ENCODE measurements at regions not wholly inside any gene's neighbourhood (a gene's known extent, or its start where the extent isn't known, plus 50 kb on each side); places are given as distances from the start of the nearest gene placed in this dataset.

DNA sequence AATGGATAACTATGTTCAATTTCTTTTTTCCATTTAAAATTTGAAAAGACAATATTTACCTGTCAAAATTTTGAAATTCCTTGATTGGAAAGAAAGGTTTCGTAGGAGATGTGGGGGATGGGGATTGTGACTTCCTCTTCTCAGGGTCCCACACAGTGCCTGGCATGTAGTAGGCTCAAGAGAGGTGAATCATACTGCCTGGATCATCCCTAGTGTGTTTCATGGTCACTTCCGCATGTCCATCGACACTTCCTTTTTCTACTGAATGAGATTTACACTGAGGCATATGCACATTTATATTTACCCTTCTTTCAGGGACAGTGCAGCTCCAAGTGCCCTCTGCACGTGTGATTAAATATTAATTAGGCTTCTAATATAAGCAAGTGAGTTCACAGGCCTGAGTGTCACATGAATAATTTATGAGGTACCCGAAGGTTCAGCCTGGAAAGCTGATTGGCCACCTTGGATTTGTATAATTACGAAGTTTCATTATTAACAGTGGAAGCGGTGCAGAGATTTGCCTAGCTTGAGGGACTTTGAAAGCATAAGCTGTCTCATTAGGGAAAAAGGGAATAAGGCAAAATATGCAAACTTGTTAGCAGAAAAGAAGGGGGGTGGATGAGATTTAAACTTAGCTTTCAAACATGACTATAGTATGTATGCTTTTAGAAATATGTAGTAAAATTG is 177.5 kb upstream of the MMS22L start:
- WGBS, 2 experiments (ENCODE audit: low coverage in 1 of 2, low lambda C conversion rate in 2 of 2, missing lambda C conversion rate in 2 of 2): 57 to 61% methylated on average over 7 of the region's 7 CpGs
- no peak overlapping the region for H3K4me3 ChIP-seq
- H3K36me3 ChIP-seq (ENCODE audit: low read depth): no peaks in the 10 kb centered on the region
- no peaks in the 10 kb centered on the region for H3K79me2 ChIP-seq (ENCODE audit: insufficient read depth)
- DNase-seq: no peak
- in situ Hi-C loops (cut with MboI): no loop called here
- no peak overlapping the region for H3K9ac ChIP-seq
- no peak for TF ChIP-seq EZH2phosphoT487 (IDR thresholded peaks at IDR 0.05; ENCODE audit: insufficient read depth, low read depth)
- TF ChIP-seq EZH2 (IDR thresholded peaks at IDR 0.05; ENCODE audit: insufficient read depth, poor library complexity, severe bottlenecking): no peak
- H3K4me1 ChIP-seq (ENCODE audit: insufficient read depth): no peaks in the 10 kb centered on the region
- H3K4me2 ChIP-seq (ENCODE audit: unreplicated experiment): no peak overlapping the region
- H3K27ac ChIP-seq: no peak overlapping the region
- H3F3A ChIP-seq (ENCODE audit: insufficient read depth): no peaks in the 10 kb centered on the region
- H4K20me1 ChIP-seq (ENCODE audit: insufficient read depth): no peaks in the 10 kb centered on the region
- H3K9me2 ChIP-seq (ENCODE audit: insufficient read depth): no peaks in the 10 kb centered on the region
- peaks cover 17% of the 10 kb centered on the region; the same call in 1 of the 2 replicates for H3K27me3 ChIP-seq (replicated peaks; ENCODE audit: insufficient read depth)
- no peaks in the 10 kb centered on the region for H3K9me3 ChIP-seq (ENCODE audit: low read depth)
- H2AFZ ChIP-seq: no peak overlapping the region

DNA sequence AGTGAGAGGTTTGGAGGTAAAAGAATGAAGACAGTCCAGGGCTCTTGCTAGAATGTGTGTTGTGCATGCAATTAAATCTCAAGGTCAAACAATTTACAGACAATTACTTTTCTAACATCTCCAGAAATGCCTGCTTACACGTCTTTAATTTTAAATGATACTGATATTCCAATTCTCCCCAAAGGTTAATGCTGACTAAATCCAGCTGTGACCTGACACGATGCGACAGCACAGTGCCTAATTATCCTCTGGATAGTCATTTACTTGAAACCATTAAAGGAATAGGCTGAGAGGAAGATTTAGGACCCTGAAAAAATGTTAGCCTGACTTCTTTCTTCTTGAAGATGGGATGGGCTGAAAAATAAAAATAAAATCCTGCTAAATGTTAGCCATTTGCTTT is 178.2 kb upstream of the MMS22L start:
- no peak overlapping the region for H2AFZ ChIP-seq
- no peaks in the 10 kb centered on the region for H4K20me1 ChIP-seq (ENCODE audit: insufficient read depth)
- no peaks in the 10 kb centered on the region for H3K9me2 ChIP-seq (ENCODE audit: insufficient read depth)
- H3F3A ChIP-seq (ENCODE audit: insufficient read depth): no peaks in the 10 kb centered on the region
- H3K27ac ChIP-seq: no peak overlapping the region
- H3K9me3 ChIP-seq (ENCODE audit: low read depth): no peaks in the 10 kb centered on the region
- 21 to 24% methylated on average over 3 of the region's 3 CpGs for WGBS, 2 experiments (ENCODE audit: low coverage in 1 of 2, low lambda C conversion rate in 2 of 2, missing lambda C conversion rate in 2 of 2)
- H3K9ac ChIP-seq: no peak overlapping the region
- H3K4me1 ChIP-seq (ENCODE audit: insufficient read depth): no peaks in the 10 kb centered on the region
- no peaks in the 10 kb centered on the region for H3K79me2 ChIP-seq (ENCODE audit: insufficient read depth)
- no peak overlapping the region for H3K4me3 ChIP-seq
- DNase-seq: no peak
- in situ Hi-C loops (cut with MboI): no loop called here
- TF ChIP-seq EZH2 (IDR thresholded peaks at IDR 0.05; ENCODE audit: insufficient read depth, poor library complexity, severe bottlenecking): no peak
- no peak for TF ChIP-seq EZH2phosphoT487 (IDR thresholded peaks at IDR 0.05; ENCODE audit: insufficient read depth, low read depth)
- H3K36me3 ChIP-seq (ENCODE audit: low read depth): no peaks in the 10 kb centered on the region
- no peak overlapping the region for H3K4me2 ChIP-seq (ENCODE audit: unreplicated experiment)
- H3K27me3 ChIP-seq (replicated peaks; ENCODE audit: insufficient read depth): peaks cover 17% of the 10 kb centered on the region; the same call in 1 of the 2 replicates

DNA sequence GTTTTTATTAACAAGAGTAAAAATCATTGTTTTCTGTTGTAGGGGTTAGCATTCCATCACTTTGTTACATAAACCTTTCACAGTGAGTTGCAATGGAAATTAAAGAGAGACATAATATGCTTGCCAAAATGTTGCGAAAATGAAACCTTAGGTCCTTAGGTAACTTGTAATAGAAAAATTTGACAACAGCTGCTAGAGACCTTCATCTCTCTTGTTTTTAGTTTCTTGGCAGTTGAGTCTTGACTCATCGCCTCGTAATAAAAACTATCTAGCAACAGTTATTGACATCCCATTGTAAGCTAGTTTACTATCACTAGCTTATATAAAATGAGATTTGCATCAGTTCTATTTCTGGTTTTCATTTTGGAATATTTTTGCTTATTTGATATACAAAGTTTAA is 179.0 kb upstream of the MMS22L start:
- Histone ChIP-seq H3K9me2 (ENCODE audit: insufficient read depth) (no peaks in the 10 kb centered on the region), H3K79me2 (ENCODE audit: insufficient read depth) (no peaks in the 10 kb centered on the region), H3K4me2 (ENCODE audit: unreplicated experiment) (no peak overlapping the region), H3K9ac (no peak overlapping the region), H3F3A (ENCODE audit: insufficient read depth) (no peaks in the 10 kb centered on the region), H3K27ac (no peak overlapping the region), H2AFZ (no peak overlapping the region), H3K4me3 (no peak overlapping the region), H3K36me3 (ENCODE audit: low read depth) (no peaks in the 10 kb centered on the region), H4K20me1 (ENCODE audit: insufficient read depth) (no peaks in the 10 kb centered on the region), H3K9me3 (ENCODE audit: low read depth) (no peaks in the 10 kb centered on the region), H3K4me1 (ENCODE audit: insufficient read depth) (no peaks in the 10 kb centered on the region), H3K27me3 (replicated peaks; ENCODE audit: insufficient read depth) (0 out of 2 replicates have a peak, but pooled peaks cover 10% of the 10 kb centered on the region)
- TF ChIP-seq EZH2 (IDR thresholded peaks at IDR 0.05; ENCODE audit: insufficient read depth, poor library complexity, severe bottlenecking): no peak
- no peak for TF ChIP-seq EZH2phosphoT487 (IDR thresholded peaks at IDR 0.05; ENCODE audit: insufficient read depth, low read depth)
- DNase-seq: no peak
- in situ Hi-C loops (cut with MboI): no loop called here
- 39 to 41% methylated on average over 3 of the region's 3 CpGs for WGBS, 2 experiments (ENCODE audit: low coverage in 1 of 2, low lambda C conversion rate in 2 of 2, missing lambda C conversion rate in 2 of 2)

DNA sequence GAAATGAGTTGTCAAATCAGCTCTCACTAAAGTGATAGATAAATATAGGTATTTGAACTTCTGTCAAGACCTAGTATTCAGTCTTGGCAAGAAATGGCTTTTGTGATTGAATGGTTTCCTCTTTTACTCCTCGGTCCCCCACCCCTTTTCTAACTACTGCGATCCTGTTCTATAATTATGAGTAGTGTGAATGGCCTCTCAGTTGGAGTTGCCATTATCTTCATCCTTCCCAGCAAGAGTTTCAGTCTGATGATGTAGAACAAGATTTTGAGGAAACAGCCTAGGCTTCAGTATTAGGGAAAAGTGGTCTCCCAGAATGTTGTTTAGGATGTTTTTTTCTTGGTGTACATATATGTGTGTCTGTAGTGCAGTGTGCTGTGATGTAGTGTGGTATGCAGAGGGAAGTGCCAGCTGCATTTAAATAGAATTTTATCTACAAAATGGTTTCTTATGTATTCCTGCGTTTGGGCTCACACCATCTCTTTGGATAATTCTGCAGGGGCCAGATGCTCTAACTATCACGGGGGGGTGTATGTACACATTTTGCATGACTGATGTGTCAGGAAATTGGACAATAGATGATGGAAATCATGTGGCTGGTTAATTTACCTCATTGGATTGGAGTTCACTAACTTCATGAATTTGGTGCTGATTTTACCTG is 180.1 kb upstream of the MMS22L start:
- TF ChIP-seq EZH2 (IDR thresholded peaks at IDR 0.05; ENCODE audit: insufficient read depth, poor library complexity, severe bottlenecking) (no peak), EZH2phosphoT487 (IDR thresholded peaks at IDR 0.05; ENCODE audit: insufficient read depth, low read depth) (no peak)
- Histone ChIP-seq H4K20me1 (ENCODE audit: insufficient read depth) (no peaks in the 10 kb centered on the region), H3K4me2 (ENCODE audit: unreplicated experiment) (no peak overlapping the region), H3F3A (ENCODE audit: insufficient read depth) (no peaks in the 10 kb centered on the region), H2AFZ (no peak overlapping the region), H3K9me2 (ENCODE audit: insufficient read depth) (no peaks in the 10 kb centered on the region), H3K27ac (no peak overlapping the region), H3K27me3 (replicated peaks; ENCODE audit: insufficient read depth) (0 out of 2 replicates have a peak, but pooled peaks cover 10% of the 10 kb centered on the region), H3K4me3 (no peak overlapping the region), H3K79me2 (ENCODE audit: insufficient read depth) (no peaks in the 10 kb centered on the region), H3K9me3 (ENCODE audit: low read depth) (no peaks in the 10 kb centered on the region), H3K36me3 (ENCODE audit: low read depth) (no peaks in the 10 kb centered on the region), H3K4me1 (ENCODE audit: insufficient read depth) (no peaks in the 10 kb centered on the region), H3K9ac (no peak overlapping the region)
- DNase-seq: no peak
- in situ Hi-C loops (cut with MboI): no loop called here
- WGBS, 2 experiments (ENCODE audit: low coverage in 1 of 2, low lambda C conversion rate in 2 of 2, missing lambda C conversion rate in 2 of 2): 36 to 44% methylated on average over 4 of the region's 4 CpGs

Data from GM23248 (cell line).